NCI-H1417 (cell line): ENCODE measurements at regions not wholly inside any gene's neighbourhood (a gene's known extent, or its start where the extent isn't known, plus 50 kb on each side); places are given as distances from the start of the nearest gene placed in this dataset.

ENCODE experiments used
- DNase-seq, 3 experiments: peaks; one replicate each; lab custom pipeline; 2025; lab: John Stamatoyannopoulos, UW

DNA sequence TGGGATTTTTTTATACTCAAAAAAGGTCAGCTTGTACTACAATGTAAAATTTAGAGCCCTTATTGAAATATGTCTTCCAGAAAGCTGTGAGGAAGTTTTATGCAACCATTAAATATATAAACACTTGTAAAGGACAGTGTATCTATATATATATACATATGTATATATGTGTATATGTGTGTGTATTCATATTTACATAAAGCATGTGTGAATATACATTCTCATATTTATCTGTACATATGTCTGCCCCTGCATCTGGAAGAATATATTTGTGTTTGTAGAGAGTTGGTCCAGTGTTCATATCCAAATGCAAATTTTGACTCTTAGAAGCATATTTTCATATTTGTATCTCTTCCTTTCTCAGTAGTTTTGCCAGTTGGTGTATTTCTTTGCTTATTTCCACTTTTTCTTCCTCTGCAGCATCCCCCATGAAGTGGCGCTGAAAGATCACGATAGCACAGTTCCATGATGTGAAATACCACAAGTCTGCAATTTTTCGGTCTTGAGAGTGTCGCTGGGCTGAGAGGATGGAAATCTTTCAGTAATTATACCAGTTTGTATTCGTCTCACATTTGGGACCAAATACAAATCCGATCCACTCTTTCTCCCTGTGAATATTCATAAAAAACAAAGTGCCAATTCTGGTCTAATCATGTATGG lies 311.7 kb upstream of the DPH6 start:
- DNase-seq, result no peak

DNA sequence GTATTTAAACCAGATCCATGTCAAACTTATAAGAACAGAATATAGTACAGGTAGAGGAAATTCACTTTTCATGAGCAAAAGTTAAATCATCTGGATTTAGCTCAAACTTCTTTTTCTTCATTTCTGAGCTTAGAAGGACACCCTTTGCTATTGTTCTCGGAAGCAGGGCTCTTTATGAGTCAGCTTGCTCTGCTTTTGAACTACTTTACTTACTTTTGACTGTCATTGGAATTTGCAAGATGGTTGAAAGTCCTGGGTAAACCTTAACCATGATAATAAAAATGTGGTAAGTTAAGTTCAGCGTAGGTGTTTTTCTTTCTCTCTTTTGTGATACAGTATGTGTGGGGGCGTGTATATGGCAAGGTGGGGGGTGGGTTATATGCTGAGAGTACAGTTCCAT lies 312.7 kb upstream of the DPH6 start:
- no peak for DNase-seq

DNA sequence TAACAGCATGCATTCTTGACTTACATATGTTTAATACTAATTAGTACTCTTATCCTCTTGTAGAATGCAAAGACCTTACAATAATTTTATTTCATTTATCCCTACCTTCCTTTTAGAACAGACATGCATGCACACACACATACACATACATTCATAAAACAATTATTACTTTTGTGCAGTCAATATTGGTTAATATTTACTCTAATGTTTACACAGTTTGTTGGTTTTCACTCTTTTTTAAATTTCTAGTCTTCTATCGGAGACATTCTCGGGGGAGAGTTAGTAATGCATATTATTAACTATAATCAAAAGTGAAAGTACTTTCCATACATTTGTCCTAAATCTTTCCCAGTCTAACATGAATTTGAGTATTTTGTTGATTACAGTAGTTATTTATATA lies 317.7 kb upstream of the DPH6 start:
- DNase-seq, result no peak

DNA sequence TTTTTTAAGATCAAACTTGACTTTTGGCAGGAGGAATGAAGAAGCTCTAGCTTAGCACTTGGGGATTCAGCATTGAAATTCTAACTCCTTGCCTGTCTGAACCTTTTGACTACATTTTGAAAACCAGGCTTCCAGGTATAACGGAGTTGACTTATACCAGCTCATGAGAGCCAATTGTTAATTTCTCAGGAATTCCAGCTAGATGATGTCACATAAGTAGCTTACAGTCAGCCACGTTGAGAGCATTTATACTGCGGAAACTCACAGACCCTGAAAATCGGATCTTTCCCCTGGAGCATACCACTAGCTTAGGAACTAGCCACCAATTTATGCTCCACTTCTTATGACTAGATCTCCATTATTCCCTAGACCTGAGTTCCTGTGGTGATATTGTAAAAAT lies 321.4 kb upstream of the DPH6 start:
- DNase-seq, result no peak

DNA sequence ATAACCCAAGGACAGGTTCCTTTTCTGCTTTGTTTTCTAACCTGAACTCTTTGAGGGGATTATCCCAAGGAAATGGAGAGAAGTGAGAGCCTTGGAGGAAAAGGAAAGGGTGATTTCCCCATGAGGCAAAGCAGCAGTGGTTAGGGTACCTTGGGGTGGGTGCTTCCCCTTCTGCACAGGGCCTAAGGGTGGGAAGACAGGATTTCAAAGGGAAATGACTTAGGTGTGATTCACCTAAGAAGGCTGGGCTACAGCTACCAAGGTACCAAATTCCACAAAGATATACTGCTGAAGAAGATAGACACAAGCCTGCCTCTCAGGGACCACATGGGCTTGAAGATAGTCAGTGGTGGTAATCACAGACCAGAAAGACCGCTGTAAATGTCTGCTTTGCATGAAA lies 325.3 kb upstream of the DPH6 start:
- DNase-seq, result no peak

DNA sequence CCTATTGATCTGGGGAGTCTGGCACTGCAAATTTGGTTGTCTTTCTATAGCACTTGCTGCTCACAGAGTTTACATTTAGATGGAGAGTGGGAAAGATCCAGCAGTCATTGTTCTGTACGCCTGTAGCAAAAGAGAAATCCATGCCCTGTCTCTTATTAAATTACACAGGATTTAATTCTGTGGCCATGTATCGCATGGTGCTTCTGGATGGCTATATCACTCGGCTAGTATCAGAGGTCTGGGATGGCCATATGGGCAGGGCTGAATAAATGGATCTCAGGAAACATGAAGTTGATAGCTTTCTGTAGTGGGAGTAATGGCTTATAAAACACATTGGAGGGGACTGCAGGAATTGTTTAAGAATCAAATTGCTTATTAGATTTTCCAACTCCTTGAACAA lies 325.8 kb upstream of the DPH6 start:
- DNase-seq, result no peak

DNA sequence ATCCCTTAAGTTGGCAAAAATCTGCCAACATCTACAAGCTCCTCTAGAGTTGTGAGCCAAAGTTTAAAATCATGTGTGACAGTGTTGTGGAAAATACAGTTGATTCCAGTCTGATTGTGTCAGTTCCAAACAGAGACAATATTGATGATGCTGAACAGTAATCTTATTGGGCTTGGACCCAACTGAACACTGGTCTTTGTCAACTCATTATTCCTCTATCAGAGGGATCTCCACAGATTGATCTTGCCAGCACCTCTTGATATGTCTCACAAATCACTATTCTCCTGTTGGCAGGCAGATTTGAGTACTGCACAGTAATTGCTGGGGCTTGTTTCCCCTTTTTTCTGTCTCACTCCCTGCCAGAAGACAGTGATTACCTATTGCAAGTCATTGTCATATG lies 326.6 kb upstream of the DPH6 start:
- no peak for DNase-seq

DNA sequence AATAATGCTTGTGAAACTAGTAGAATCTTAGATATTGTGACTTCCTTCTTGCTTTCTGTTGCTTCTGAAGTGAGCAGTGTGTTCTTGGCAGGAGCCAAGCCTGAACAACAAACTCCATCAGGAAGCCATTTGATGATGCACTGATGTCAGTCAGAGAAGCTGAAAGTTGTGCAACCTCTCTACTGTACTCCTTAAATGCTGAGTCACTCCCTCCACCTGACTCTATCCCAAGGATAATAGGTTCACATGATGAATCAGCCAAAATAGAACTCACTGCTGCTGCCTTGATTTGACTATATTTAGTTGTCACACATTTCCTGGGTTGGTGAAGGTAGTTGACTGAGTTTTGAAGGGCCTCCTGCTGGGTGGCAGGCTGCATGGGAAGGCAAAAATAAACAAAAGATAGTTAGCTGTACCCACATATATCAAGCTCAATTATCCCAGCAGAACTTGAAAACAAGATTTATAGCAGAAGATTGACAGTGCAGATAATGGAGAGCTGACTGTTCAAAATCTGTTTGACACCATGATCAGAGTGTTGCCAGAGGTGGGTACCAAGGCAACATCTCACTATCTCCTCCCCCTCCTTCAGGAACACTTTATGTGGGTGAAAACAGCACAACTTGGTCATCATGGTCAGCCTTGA lies 328.4 kb upstream of the DPH6 start:
- peak in 2 of 3 experiments; percentile 48 to 71 for DNase-seq

DNA sequence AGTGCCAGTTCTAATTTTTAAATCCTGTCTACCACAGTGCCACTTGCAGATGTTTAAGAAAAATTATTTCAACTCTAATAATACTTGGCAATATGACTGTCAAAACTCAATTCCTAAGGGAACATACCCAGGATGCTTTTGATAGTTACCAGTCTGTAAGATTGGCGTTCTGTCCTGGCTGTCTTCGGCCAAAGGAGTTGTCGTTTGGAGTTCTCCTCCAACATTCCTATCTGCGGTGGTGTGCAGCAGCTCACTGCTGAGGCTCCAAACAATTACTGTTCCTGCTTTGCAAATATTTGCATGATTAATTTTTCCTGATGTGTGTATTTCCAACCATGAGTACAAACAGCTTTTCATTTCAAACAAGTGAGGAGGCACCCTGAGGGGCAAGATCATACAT lies 330.8 kb upstream of the DPH6 start:
- DNase-seq, result no peak

DNA sequence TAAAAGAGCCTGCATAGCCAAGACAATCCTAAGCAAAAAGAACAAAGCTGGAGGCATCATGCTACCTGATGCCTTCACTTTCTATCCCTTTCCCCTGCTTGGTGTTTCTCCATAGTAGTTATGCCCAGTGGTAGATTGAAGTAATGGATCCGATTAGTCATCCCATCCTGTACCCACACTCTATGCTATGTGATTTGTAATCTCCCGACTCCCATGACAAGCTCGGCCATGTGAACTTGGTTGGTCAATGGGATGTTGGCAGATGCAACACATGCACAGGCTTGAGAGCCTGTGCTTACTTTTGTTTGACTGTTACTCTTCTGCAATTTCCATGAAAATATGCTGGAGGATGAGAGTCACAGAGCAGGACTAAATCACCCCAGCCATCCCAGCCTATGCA lies 334.9 kb upstream of the DPH6 start:
- DNase-seq, result no peak

DNA sequence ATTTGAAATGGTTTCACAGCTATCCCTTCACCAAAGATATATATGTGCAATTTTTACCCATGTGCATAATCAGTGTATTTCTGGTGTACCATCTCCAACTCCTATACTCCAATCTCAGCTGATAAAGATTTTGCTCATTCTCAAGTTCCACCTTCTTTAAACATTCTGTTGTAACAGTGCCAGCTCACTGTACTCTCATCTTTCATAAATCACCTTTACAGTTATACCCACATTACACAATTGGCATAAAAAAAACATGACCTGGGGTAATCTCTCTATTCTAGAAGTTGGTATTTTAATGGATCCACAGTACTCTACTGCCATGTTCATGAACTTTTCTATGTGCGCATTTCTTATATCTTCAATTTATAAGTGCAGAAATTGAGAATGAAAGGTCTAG lies 339.9 kb upstream of the DPH6 start:
- DNase-seq, result no peak

DNA sequence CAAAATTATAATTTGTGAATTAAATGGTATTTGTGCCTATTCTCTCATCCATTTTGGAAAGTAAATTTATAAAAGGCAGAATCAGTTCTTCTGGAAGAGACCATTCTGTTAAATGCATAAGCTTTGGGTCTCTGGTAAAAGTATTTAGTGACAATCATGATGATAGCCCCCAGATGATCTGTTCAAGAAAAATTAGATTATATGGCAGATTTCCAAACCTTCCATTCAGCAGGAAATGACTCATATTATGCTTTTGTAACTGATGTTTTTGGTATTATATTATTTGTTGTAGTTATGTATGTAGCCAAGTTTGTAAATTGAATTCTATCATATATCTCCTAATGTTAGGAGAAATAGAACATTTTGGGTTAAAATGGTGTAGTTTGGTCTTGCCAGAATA lies 340.8 kb upstream of the DPH6 start:
- no peak for DNase-seq

DNA sequence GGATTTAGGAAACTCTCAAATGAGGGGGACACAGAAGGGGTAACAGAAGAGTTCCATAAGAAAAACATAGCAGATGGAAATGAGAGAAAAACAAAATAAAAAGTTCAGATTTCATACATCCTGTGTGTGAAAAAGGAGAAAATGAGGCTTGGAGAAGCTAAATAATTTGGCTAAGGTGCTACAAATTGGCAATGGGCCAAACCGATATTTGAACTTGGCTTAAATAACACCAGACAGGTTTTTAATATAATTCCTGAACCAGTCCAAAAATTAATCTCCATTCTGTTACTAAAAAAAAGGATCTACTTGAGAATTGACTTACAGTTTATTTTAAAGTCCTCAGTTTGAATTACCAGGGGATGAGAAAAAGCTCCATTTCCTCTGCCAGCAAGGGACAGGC lies 342.9 kb upstream of the DPH6 start:
- DNase-seq, result no peak

DNA sequence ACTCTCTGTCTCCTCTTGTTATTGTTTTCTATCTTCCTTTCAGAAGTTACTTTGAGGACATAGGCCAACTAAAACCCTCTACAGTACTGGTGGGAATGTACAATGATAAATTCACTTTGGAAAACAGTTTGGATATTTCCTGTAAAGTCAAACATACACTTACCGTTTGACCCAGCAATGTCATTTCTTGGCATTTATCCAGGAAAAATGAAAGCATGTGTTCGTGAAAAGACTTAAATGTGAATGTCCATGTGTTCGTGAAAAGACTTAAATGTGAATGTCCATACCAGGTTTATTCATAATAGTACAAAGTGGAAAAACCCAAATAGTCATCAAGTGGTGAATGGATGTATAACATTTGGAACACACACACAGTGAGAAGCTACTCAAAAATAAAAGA lies 361.5 kb upstream of the DPH6 start:
- DNase-seq, result no peak

DNA sequence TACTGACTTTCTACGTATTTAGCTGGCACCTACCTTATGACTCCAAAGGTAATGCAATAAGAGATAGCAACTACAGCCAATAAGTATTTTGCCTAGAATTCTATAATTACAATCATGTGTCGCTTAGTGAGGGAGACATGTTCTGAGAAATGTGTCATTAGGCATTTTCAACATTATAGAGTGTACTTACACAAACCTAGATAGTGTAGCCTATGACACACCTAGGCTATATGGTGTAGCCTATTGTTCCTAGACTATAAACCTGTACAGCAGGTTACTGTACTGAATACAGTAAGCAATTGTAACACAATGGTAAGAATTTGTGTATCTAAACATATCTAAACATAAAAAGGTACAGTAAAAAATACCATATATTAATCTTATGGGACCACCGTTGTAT lies 363.4 kb upstream of the DPH6 start:
- DNase-seq, result no peak

DNA sequence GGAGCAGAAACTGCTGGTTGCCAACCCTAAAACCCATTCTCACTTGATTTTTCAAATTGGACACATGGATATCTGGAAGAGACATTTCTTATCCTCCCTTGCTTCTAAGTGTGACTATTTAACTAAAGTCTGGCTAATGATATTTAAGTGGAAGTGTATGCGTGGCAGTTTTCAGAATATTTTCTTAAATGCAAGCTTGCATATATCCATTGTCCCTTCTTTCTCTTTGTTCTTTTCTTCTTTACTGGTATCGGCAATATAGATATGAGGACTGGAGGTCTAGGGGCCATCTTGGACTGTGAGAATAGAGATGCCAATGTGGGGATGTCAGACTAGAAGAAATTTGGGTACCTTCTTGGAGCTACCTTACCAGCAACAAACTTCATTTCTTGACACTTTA lies 364.3 kb upstream of the DPH6 start:
- no peak for DNase-seq

DNA sequence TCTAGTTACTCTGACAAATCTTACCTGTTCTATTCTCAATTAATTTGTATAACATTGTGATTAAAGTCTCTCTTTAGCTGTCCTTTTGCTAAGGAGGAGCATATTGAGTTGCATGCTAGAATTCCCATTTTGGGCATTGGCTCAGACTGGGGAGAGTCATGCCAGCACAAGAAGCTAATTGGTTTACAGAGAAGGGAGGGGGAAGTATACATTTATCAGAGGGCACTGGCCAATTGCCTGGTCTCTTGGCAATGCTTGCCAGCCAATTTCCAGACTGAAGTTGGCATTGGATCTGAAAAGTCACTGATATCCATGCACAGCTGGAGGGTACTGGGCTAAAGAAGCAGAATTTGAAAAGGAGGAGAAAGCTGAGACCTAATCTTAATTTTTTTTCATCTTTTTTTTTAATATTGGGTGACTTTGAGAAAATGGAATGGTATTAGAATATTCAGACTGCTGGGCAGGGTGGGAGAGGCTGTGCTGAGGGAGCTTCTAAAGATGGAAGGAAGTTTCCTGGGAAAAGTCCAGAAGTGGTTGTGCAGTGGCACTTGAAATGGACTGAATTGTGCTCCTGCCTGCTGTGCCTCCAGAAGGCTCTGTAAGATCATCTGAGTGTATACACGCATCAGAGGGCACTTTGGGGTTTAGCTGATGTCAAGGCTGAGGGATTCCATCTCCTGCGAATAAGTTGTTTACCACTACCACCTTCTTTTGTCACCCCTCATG lies 365.2 kb upstream of the DPH6 start:
- DNase-seq, result peak in 1 of 3 experiments; percentile 8

DNA sequence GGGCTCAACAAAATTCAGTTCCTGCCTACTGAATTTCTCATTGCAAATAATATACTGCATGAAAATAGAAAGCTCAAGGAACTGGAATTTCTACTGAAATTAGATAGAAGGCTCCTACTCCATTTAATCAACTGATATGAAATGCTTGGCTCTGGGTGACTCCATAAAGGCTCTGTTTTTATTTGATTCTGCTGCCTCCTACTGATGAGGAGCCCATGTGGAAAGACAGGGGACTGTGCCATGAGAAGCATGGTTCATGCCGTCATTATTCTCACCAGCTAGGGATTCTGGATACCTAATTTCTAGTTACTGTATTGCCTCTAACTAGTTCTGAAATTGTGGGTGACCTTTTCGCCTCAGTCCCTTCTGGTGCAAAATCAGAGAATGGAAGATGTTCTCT lies 366.2 kb upstream of the DPH6 start:
- no peak for DNase-seq

DNA sequence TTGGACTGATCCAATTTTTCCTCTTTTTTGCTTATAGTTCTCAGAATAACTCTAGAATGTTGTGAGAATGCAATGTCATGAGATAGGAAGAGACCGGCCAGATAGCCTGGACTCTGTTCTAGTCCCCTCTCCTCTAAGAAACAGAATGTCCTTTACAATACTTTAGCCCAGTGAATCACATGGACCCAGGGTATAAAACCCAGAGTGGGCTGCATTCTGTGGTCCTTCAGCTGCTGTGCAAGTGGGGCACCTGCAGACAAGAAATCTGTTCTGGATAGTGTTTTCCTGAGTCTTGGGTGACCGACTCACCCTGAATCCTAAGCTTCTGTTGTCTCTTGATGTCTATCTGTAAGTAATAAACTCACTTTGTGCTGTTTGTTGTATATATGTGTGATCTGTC lies 368.6 kb upstream of the DPH6 start:
- no peak for DNase-seq

DNA sequence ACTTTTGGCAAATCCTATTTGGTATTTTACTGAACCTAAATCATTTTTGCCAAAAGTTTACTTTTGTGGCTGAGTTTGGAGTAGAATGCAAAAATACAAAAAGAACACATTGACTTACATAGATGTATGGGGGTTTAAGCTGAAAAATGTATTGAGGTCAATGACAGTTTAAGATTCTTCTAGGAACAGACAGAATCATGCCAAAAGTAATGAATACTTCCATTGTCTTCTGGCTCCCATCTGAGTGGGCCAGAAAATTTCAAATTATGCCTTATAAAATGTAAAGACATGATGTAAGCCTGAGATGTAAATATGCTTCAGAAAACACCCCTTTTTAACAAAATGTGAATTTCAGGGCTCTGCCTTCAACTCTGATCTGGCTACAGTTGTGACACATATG lies 375.1 kb upstream of the DPH6 start:
- DNase-seq, result no peak

DNA sequence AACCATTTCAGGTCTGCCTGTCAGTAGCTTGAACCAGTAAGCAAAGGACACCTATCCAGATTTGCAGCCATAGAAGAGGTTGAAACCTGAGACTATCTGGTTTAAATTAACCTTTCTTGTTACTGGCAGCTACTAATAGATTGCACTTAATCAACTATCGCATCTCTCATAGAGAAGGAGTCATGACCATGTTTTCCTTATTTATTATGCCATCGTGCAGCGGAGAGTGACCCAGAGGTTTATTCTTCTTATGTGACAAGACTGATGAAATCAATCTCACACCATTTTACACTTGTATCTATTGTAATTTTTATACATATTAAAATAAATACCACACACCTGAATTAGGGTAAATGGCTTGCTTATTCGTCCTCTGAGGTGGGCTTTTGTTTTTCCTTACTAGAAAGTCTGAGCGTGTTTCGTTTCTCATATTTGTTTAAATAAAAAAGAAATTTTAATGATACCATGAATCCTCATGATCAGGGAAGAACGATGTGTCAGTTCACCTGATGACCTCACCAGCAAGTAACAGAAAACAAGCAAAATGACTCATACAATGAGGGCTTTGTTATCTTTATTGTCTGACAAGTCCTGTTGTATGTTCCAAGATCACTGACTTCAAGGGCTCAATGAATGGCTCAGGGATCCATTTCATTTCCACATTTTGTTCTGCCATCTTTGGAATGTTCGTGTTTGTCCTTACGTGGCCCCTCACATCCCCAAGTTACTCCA lies 379.5 kb upstream of the DPH6 start:
- DNase-seq, result no peak

DNA sequence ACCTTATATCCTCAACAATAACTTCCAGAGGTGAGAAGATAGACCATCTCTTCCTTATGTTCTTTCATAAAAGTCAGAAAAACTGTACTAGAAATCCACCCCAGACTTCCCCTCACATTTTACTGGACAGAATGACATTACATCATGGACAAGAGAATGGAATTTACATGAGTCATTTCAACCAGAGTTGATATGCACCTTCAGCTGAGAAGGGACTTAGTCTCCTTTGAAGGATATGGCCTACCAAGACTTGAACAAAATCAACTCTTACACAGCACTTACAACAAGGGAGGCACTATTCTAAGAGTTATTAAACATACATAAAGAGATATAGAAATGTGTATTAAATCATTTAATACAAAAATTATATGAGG lies 380.0 kb upstream of the DPH6 start:
- no peak for DNase-seq

DNA sequence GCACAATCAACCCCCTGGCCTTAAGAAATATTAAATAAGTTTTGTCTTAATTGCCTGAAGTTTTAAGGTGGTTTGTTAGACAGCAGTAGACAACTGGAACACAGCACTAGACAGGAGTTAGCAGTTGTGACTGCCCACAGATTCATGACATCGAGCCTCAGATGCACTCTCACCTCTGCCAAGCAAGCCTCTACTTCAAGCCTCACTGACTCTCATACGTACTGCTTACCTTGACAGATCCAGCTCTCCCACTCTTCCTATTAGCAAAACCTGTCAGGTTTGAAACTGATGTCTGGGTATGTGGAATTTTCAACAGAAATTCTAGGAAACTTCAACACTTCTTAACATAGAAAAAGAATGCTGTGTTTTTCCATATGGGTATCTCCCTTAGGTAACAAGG lies 382.9 kb upstream of the DPH6 start:
- no peak for DNase-seq
